GM23338 (cell line): ENCODE measurements at regions not wholly inside any gene's neighbourhood (a gene's known extent, or its start where the extent isn't known, plus 50 kb on each side); places are given as distances from the start of the nearest gene placed in this dataset.

Experiments used
- ATAC-seq: fragments of 200-7000 bp; cut with Tn5 transposase; 3 replicates; pipeline ENCODE4 v1.9.1; 2020
- DNase-seq: peaks from one replicate; pipeline ENCODE4 v3.0.0-alpha.2; 2015; ENCODE audit warnings: low spot score
- H2AFZ ChIP-seq: fragments of 200-600 bp; sonication (generic); 2 replicates; pipeline ENCODE4 v1.8.0; 2016; ENCODE audit warnings: antibody characterized with exemption, mild to moderate bottlenecking, moderate library complexity
- H3F3A ChIP-seq: fragments of 200-600 bp; sonication (generic); replicated peaks from 2 replicates; pipeline ENCODE4 v1.8.0; 2017; ENCODE audit warnings: antibody characterized with exemption, mixed run types, low read depth
- H3K27ac ChIP-seq: fragments of 200-600 bp; sonication (generic); 2 replicates; pipeline ENCODE4 v1.6.1; 2016; ENCODE audit warnings: low read depth
- H3K27me3 ChIP-seq: fragments of 200-600 bp; sonication (generic); 2 replicates; pipeline ENCODE4 v1.8.0; 2016; ENCODE audit warnings: mild to moderate bottlenecking, mixed run types, moderate library complexity; ENCODE audit not compliant: insufficient read depth
- H3K36me3 ChIP-seq: fragments of 200-600 bp; sonication (generic); 2 replicates; pipeline ENCODE4 v1.8.0; 2016; ENCODE audit warnings: mild to moderate bottlenecking; ENCODE audit not compliant: insufficient read depth
- H3K4me1 ChIP-seq: fragments of 200-600 bp; sonication (generic); 2 replicates; pipeline ENCODE4 v1.8.0; 2016; ENCODE audit warnings: mild to moderate bottlenecking, moderate library complexity; ENCODE audit not compliant: insufficient read depth
- H3K4me2 ChIP-seq: fragments of 200-600 bp; sonication (generic); 2 replicates; pipeline ENCODE4 v1.7.1; 2017; ENCODE audit warnings: mixed run types
- H3K4me3 ChIP-seq: fragments of 200-600 bp; sonication (generic); 2 replicates; pipeline ENCODE4 v1.6.1; 2016; ENCODE audit warnings: mixed run types
- H3K79me2 ChIP-seq: fragments of 200-600 bp; sonication (generic); replicated peaks from 2 replicates; pipeline ENCODE4 v1.8.0; 2017; ENCODE audit warnings: mild to moderate bottlenecking; ENCODE audit not compliant: insufficient read depth
- H3K9me2 ChIP-seq: fragments of 200-600 bp; sonication (generic); 2 replicates; pipeline ENCODE4 v1.8.0; 2017; ENCODE audit not compliant: insufficient read depth
- H4K20me1 ChIP-seq: fragments of 200-600 bp; sonication (generic); replicated peaks from 2 replicates; pipeline ENCODE4 v1.8.0; 2017; ENCODE audit warnings: mild to moderate bottlenecking; ENCODE audit not compliant: insufficient read depth
- H3K27ac Mint-ChIP-seq: 2 replicates; pipeline ENCODE4 v1.8.0; 2020; ENCODE audit warnings: inconsistent platforms, mild to moderate bottlenecking, moderate library complexity, mixed read lengths
- H3K27me3 Mint-ChIP-seq: 3 replicates; pipeline ENCODE4 v1.8.0; 2022; ENCODE audit warnings: low read depth, mild to moderate bottlenecking, moderate library complexity, mixed read lengths, inconsistent platforms; ENCODE audit not compliant: insufficient read depth, poor library complexity
- H3K36me3 Mint-ChIP-seq: 3 replicates; pipeline ENCODE4 v1.8.0; 2021; ENCODE audit warnings: low read depth, mild to moderate bottlenecking, inconsistent platforms, moderate library complexity, mixed read lengths
- H3K4me1 Mint-ChIP-seq: 3 replicates; pipeline ENCODE4 v1.8.0; 2020; ENCODE audit warnings: mild to moderate bottlenecking, inconsistent platforms, mixed read lengths
- H3K4me3 Mint-ChIP-seq: 3 replicates; pipeline ENCODE4 v1.8.0; 2021; ENCODE audit warnings: moderate library complexity, mild to moderate bottlenecking, inconsistent platforms, mixed read lengths
- H3K9me3 Mint-ChIP-seq: 3 replicates; pipeline ENCODE4 v1.8.0; 2020; ENCODE audit warnings: moderate library complexity, mild to moderate bottlenecking, inconsistent platforms, mixed read lengths
- CREB1 ChIP-seq: fragments of 250-450 bp; sonication (Bioruptor Pico); IDR thresholded peaks from 2 replicates; pipeline ENCODE4 v1.5.0; 2020; ENCODE audit warnings: low read depth, mild to moderate bottlenecking, moderate library complexity
- CTCF ChIP-seq, 2 experiments: fragments of 200-600 bp in 1 of 2; sonication (generic) in 1 of 2; conservative IDR thresholded peaks; 2 replicates each; pipeline versions ENCODE4 v1.5.1 to v1.6.1; 2016 to 2017; ENCODE audit warnings: antibody characterized with exemption in 2 of 2, low read depth in 2 of 2, mild to moderate bottlenecking in 2 of 2, moderate library complexity in 1 of 2
- ETS1 ChIP-seq: IDR thresholded peaks from 2 replicates; pipeline ENCODE4 v1.6.1; 2016; ENCODE audit warnings: antibody characterized with exemption
- EZH2 ChIP-seq: fragments of 200-600 bp; sonication (generic); IDR thresholded peaks from one replicate; pipeline ENCODE4 v1.8.0; 2017; ENCODE audit warnings: antibody characterized with exemption, mild to moderate bottlenecking, low read depth; ENCODE audit not compliant: unreplicated experiment
- EZH2phosphoT487 ChIP-seq: fragments of 200-600 bp; sonication (generic); IDR thresholded peaks from one replicate; pipeline ENCODE4 v1.8.1; 2018; ENCODE audit warnings: antibody characterized with exemption; ENCODE audit not compliant: unreplicated experiment
- JUNB ChIP-seq: IDR thresholded peaks from one replicate; pipeline ENCODE4 v1.6.1; 2016; ENCODE audit warnings: antibody characterized with exemption; ENCODE audit not compliant: unreplicated experiment
- NANOG ChIP-seq: IDR thresholded peaks from 2 replicates; pipeline ENCODE4 v1.6.1; 2016; ENCODE audit warnings: antibody characterized with exemption, borderline replicate concordance
- POLR2AphosphoS5 ChIP-seq: IDR thresholded peaks from 2 replicates; pipeline ENCODE4 v1.6.1; 2016; ENCODE audit warnings: antibody characterized with exemption, low read depth
- REST ChIP-seq: IDR thresholded peaks from one replicate; pipeline ENCODE4 v1.6.1; 2018; ENCODE audit warnings: antibody characterized with exemption; ENCODE audit not compliant: unreplicated experiment
- STAT1 ChIP-seq: IDR thresholded peaks from one replicate; pipeline ENCODE4 v1.6.1; 2016; ENCODE audit warnings: antibody characterized with exemption; ENCODE audit not compliant: unreplicated experiment
- ZNF114 ChIP-seq: fragments of 250-450 bp; sonication (Bioruptor Pico); IDR thresholded peaks from 2 replicates; pipeline ENCODE4 v1.5.0; 2020; ENCODE audit warnings: mild to moderate bottlenecking, moderate library complexity
- ZNF331 ChIP-seq: fragments of 250-450 bp; sonication (Bioruptor Pico); IDR thresholded peaks from 2 replicates; pipeline ENCODE4 v1.5.0; 2020; ENCODE audit warnings: low read depth, mild to moderate bottlenecking, moderate library complexity
- ZNF462 ChIP-seq: fragments of 250-450 bp; sonication (Bioruptor Pico); IDR thresholded peaks from 2 replicates; pipeline ENCODE4 v1.5.0; 2020; ENCODE audit warnings: mild to moderate bottlenecking, moderate library complexity

GRCh38 chr7:114099337-114099736 is 180.5 kb upstream of the PPP1R3A start:
- no peaks in the 10 kb centered on the region for H3K27me3 Mint-ChIP-seq
- peaks cover 3% of the 10 kb centered on the region; the same call in 1 of the 3 replicates for H3K4me1 Mint-ChIP-seq

More at GRCh38 chr7:114099337-114099736, 180.5 kb upstream of the PPP1R3A start:
- Histone ChIP-seq H3K4me2 (no peak overlapping the region), H3K79me2 (no peaks in the 10 kb centered on the region), H3K27ac (no peak overlapping the region), H2AFZ (no peak overlapping the region), H3F3A (no peaks in the 10 kb centered on the region), H3K36me3 (no peaks in the 10 kb centered on the region), H3K9me2 (no peaks in the 10 kb centered on the region), H3K27me3 (no peaks in the 10 kb centered on the region), H3K4me1 (peaks cover 4% of the 10 kb centered on the region; the same call in 1 of the 2 replicates), H4K20me1 (no peaks in the 10 kb centered on the region), H3K4me3 (no peak overlapping the region)
- Mint-ChIP-seq H3K36me3 (no peaks in the 10 kb centered on the region), H3K4me3 (no peak overlapping the region), H3K9me3 (no peaks in the 10 kb centered on the region), H3K27ac (no peak overlapping the region)
- no peak for TF ChIP-seq CREB1 (CRISPR knock-in tag)
- TF ChIP-seq ETS1, result no peak
- no peak for TF ChIP-seq NANOG
- no peak for TF ChIP-seq ZNF331
- TF ChIP-seq JUNB, result no peak
- TF ChIP-seq ZNF462 (CRISPR knock-in tag), result no peak
- TF ChIP-seq POLR2AphosphoS5, result no peak
- TF ChIP-seq REST, result no peak
- TF ChIP-seq ZNF114, result no peak
- no peak for TF ChIP-seq STAT1
- TF ChIP-seq CTCF (conservative IDR thresholded peaks at IDR 0.05; ENCODE audit: low read depth in 2 of 2), result no peak
- TF ChIP-seq EZH2, result no peak
- no peak for TF ChIP-seq EZH2phosphoT487
- ATAC-seq (no peak), DNase-seq (no peak)
